Pancreas (tissue), 10 donors: ENCODE measurements at regions not wholly inside any gene's neighbourhood (a gene's known extent, or its start where the extent isn't known, plus 50 kb on each side); places are given as distances from the start of the nearest gene placed in this dataset.

ENCODE experiments used
- ATAC-seq, 4 donors: fragments of 200-7000 bp; cut with Tn5 transposase; one replicate each; pipeline versions ENCODE4 v1.8.0 to v1.9.1; 2020; ENCODE audit warnings: mild to moderate bottlenecking in 4 of 4, moderate library complexity in 4 of 4
- DNase-seq, 6 donors: peaks; one replicate each; pipeline ENCODE4 v3.0.0-alpha.2; 2020
- FAIRE-seq: peaks from 2 replicates; lab custom pipeline; 2012; peaks lifted over from hg19 to GRCh38; lab: Jason Lieb, UNC
- H3K27ac ChIP-seq, 4 donors: fragments of 200-600 bp; sonication (generic); 1 replicate in 3 of 4; 2 replicates in 1 of 4; pipeline versions ENCODE4 v1.5.0 to v1.8.0; 2020
- H3K27me3 ChIP-seq, 4 donors: fragments of 200-600 bp; one replicate each; pipeline ENCODE4 v1.8.0; 2021
- H3K36me3 ChIP-seq, 3 donors: fragments of 200-600 bp; sonication (generic) in 1 of 3; one replicate each; pipeline versions ENCODE4 v1.5.0 to v1.8.0; 2020 to 2021
- H3K4me1 ChIP-seq, 3 donors: fragments of 200-600 bp; one replicate each; pipeline ENCODE4 v1.8.0; 2021
- H3K4me3 ChIP-seq, 4 donors: fragments of 200-600 bp; sonication (generic) in 2 of 4; one replicate each; pipeline versions ENCODE4 v1.5.0 to v1.8.0; 2020 to 2021
- H3K9me3 ChIP-seq, 4 donors: fragments of 200-600 bp; one replicate each; pipeline ENCODE4 v1.8.0; 2021
- CTCF ChIP-seq, 4 donors: fragments of 200-600 bp; sonication (generic) in 3 of 4; IDR thresholded peaks; one replicate each; pipeline versions ENCODE4 v1.5.0 to v1.8.0; 2021; ENCODE audit warnings: antibody characterized with exemption in 4 of 4
- WGBS, 2 donors: extraction: QIAGEN DNeasy Blood & Tissue Kit; methylation state at CpG; one replicate each; pipeline ENCODE4 v1.1.7; 2013; 5-methylcytosine and 5-hydroxymethylcytosine counted together
- intact Hi-C, 3 donors: fragments of 100-400 bp; cut with DNase I; formaldehyde crosslinking; loops; one replicate each; pipeline versions ENCODE4 v1.11.1 to v1.14.2; 2022
- donor health status: healthy with polysubstance abuse.
- donor health status: DM: no; HTN: no; CAD: no; lungs with moderate emphysema.
- donor health status: DM: no; HTN: no; CAD: no.
- donor health status: control.
- donor health status: control.
- donor health status: Bipolar disorder and iron deficiency.
- donor health status: DM: yes; HTN: yes; CAD: no.
- donor health status: DM: no; HTN: no; CAD: no.
- donor health status: DM: no; HTN: no; CAD: no.
- donor health status: DM: yes; HTN: yes; CAD: no.

DNA sequence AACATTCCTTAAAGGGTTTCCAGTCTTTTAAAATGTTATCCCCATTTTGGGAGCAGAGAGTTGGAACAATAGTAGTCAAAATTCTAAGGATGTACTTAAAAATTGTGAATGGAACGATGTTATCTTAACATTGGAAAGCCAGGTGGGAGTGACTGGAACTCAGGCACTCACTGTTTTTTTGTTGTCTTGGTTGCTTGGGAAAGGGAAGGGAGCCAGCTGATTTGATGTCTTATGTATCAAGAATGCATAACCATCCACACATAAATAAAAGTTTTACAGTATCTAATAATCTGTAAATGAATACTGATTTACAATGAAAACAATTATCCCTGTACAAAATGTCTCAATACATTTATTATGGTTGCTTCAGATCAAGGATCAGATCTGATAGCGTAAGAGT is 88.7 kb downstream of the SLC10A2 start:
- Histone ChIP-seq H3K36me3 (no peaks in the 10 kb centered on the region), H3K27ac (no peak overlapping the region), H3K9me3 (no peaks in the 10 kb centered on the region), H3K27me3 (no peaks in the 10 kb centered on the region), H3K4me3 (no peak overlapping the region), H3K4me1 (no peaks in the 10 kb centered on the region)
- DNase-seq, result no peak
- intact Hi-C loops, result no loop called here
- ATAC-seq, result no peak
- TF ChIP-seq CTCF (IDR thresholded peaks at IDR 0.05), result no peak
- 59 to 77% methylated on average over 2 of the region's 2 CpGs for WGBS, 2 donors
- FAIRE-seq, result no peak

DNA sequence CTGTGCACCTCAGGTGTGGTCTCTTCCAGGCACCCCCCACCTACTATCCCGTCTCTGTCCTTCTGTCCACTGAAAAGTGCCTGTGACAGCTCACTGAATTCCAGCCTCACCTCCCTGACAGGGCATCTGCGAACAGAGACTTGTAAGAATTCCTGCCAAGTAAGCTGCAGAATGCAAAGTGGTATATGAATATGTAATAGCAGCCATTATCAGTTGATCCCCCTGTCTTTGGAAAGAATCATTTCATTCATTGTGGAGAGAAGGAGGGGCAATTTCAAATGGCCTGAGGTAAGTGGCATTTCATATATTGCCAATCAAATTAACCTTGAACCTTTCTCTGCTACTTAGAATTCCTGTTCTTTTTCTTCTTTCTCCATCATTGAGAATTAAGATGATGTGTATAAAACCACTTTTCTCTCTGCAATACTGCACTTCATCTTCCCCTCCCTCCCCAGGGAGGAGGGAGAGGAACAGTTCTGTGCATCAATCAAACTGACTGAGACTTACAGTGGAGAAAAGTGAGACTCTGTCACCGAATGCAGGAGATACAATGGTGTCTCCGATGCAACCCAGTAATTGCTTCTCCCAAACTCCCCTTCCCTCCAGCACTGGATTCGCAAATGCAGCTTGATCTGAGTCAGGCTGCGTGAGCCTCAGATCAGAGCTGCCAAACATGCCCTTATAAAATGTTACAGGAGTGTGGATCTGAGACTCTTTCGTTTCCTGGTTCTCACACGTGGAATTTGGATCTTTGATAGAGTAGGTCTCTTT is 91.7 kb downstream of the SLC10A2 start:
- intact Hi-C loops, result no loop called here
- WGBS, 2 donors, result 31 to 32% methylated on average over 8 of the region's 8 CpGs
- no peak for TF ChIP-seq CTCF (IDR thresholded peaks at IDR 0.05)
- ATAC-seq (no peak), FAIRE-seq (no peak), DNase-seq (no peak)
- no peaks in the 10 kb centered on the region for H3K4me1 ChIP-seq
- H3K27ac ChIP-seq, result no peak overlapping the region
- H3K9me3 ChIP-seq, result no peaks in the 10 kb centered on the region
- no peaks in the 10 kb centered on the region for H3K27me3 ChIP-seq
- H3K4me3 ChIP-seq, result no peak overlapping the region
- H3K36me3 ChIP-seq, result no peaks in the 10 kb centered on the region

- FAIRE-seq (no peak), ATAC-seq (no peak), DNase-seq (no peak)
- no peaks in the 10 kb centered on the region for H3K36me3 ChIP-seq
- no peaks in the 10 kb centered on the region for H3K4me1 ChIP-seq
- H3K27me3 ChIP-seq, result no peaks in the 10 kb centered on the region
- 67 to 85% methylated on average over 2 of the region's 2 CpGs for WGBS, 2 donors
- intact Hi-C loops, result no loop called here
- no peak overlapping the region for H3K4me3 ChIP-seq
- H3K27ac ChIP-seq, result no peak overlapping the region
- H3K9me3 ChIP-seq, result no peaks in the 10 kb centered on the region
- no peak for TF ChIP-seq CTCF (IDR thresholded peaks at IDR 0.05)
Observed at GRCh38 chr13:102972191-102972590, 94.0 kb downstream of the SLC10A2 start.

- Histone ChIP-seq H3K36me3 (no peaks in the 10 kb centered on the region), H3K4me1 (no peaks in the 10 kb centered on the region), H3K27me3 (no peaks in the 10 kb centered on the region), H3K9me3 (no peaks in the 10 kb centered on the region), H3K4me3 (no peak overlapping the region), H3K27ac (no peak overlapping the region)
- intact Hi-C loops, result no loop called here
- DNase-seq (no peak), FAIRE-seq (no peak), ATAC-seq (no peak)
- 83 to 85% methylated on average over 2 of the region's 2 CpGs for WGBS, 2 donors
- no peak for TF ChIP-seq CTCF (IDR thresholded peaks at IDR 0.05)
Observed at GRCh38 chr13:102970542-102970941, 95.7 kb downstream of the SLC10A2 start.

- H3K36me3 ChIP-seq, result no peaks in the 10 kb centered on the region
- no peaks in the 10 kb centered on the region for H3K4me1 ChIP-seq
- ATAC-seq, result no peak
- no peak for DNase-seq
- TF ChIP-seq CTCF (IDR thresholded peaks at IDR 0.05), result no peak
- H3K4me3 ChIP-seq, result no peak overlapping the region
- 65 to 75% methylated on average over 11 of the region's 11 CpGs for WGBS, 2 donors
- no peaks in the 10 kb centered on the region for H3K9me3 ChIP-seq
- intact Hi-C loops, result no loop called here
- no peaks in the 10 kb centered on the region for H3K27me3 ChIP-seq
- H3K27ac ChIP-seq, result no peak overlapping the region
- no peak for FAIRE-seq
Observed at GRCh38 chr13:102968572-102969228, 97.5 kb downstream of the SLC10A2 start.
